GM18519 (cell line): ENCODE measurements at regions not wholly inside any gene's neighbourhood (a gene's known extent, or its start where the extent isn't known, plus 50 kb on each side); places are given as distances from the start of the nearest gene placed in this dataset.

Experiments
- ATAC-seq: cut with Tn5 transposase; IDR thresholded peaks from one replicate; pipeline ENCODE4 v1.9.1; 2021; ENCODE audit warnings: mild to moderate bottlenecking, moderate library complexity; ENCODE audit not compliant: unreplicated experiment, low FRiP score

- no peak for ATAC-seq
Observed at GRCh38 chr16:79713609-79714309, 113.2 kb upstream of the MAF start.

- ATAC-seq: no peak
Observed at GRCh38 chr16:79712276-79712675, 111.7 kb upstream of the MAF start.

GRCh38 chr16:79707876-79708275, 107.3 kb upstream of the MAF start:
- no peak for ATAC-seq

- ATAC-seq: no peak
Observed at GRCh38 chr16:79703066-79703465, 102.5 kb upstream of the MAF start.

- ATAC-seq: no peak
Observed at GRCh38 chr16:79698341-79698753, 97.8 kb upstream of the MAF start.

GRCh38 chr16:79697562-79698112, 97.1 kb upstream of the MAF start:
- ATAC-seq: no peak

GRCh38 chr16:79691007-79691406, 90.5 kb upstream of the MAF start:
- no peak for ATAC-seq

GRCh38 chr16:79690159-79690558, 89.6 kb upstream of the MAF start:
- ATAC-seq: no peak

GRCh38 chr16:79687249-79688130, 87.0 kb upstream of the MAF start:
- ATAC-seq: no peak

GRCh38 chr16:79685871-79686270, 85.3 kb upstream of the MAF start:
- no peak for ATAC-seq

- no peak for ATAC-seq
Observed at GRCh38 chr16:79679334-79679733, 78.8 kb upstream of the MAF start.

GRCh38 chr16:79677799-79678530, 77.4 kb upstream of the MAF start:
- ATAC-seq: no peak

GRCh38 chr16:79673635-79674034, 73.1 kb upstream of the MAF start:
- ATAC-seq: no peak

GRCh38 chr16:79672524-79672923, 72.0 kb upstream of the MAF start:
- ATAC-seq: no peak

- ATAC-seq: no peak
Observed at GRCh38 chr16:79668502-79668901, 68.0 kb upstream of the MAF start.

GRCh38 chr16:79665970-79666369, 65.4 kb upstream of the MAF start:
- no peak for ATAC-seq

GRCh38 chr16:79664407-79664806, 63.9 kb upstream of the MAF start:
- no peak for ATAC-seq

- ATAC-seq: no peak
Observed at GRCh38 chr16:79662669-79663313, 62.3 kb upstream of the MAF start.

GRCh38 chr16:79662122-79662521, 61.6 kb upstream of the MAF start:
- ATAC-seq: no peak

GRCh38 chr16:79661578-79661977, 61.0 kb upstream of the MAF start:
- ATAC-seq: no peak
